ENCODE measurements at regions not wholly inside any gene's neighbourhood (a gene's known extent, or its start where the extent isn't known, plus 50 kb on each side); places are given as distances from the start of the nearest gene placed in this dataset.

DNA sequence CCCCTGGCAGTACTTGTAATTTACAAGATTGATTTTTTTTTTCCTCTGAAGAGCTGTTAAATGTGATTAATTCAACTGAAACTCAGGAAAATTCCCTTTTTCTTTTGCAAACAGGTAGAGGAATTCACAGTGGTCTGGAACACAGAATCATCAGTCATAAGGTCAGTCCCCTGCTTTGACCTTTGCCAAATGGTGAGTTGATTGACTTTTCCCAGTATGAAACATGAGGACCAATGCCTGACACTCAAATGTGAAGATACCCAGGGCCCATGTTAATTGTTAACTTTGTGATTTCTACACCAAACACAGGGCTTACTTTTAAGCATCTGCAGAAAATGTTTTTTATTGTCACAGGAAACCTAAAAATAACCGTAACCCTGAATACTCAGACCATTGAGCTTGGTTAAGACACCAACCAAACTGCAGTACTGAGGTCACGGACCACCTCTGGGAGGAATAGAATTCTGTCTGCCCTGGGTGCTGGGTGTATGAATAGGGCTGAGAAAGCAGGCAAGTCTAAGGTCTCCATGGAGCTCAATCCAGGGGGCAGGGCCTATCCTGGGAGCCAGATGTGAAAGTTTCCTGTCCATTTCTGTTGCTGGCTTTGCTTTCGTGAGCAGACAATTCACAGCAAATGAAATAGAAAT, 192.4 kb downstream of the TMX1 start:
- Histone ChIP-seq H3K4me1 (replicated peaks in 1 of 4; ENCODE audit: control insufficient read depth in 3 of 4, insufficient read depth in 4 of 4, low read length in 3 of 4) (no peaks in the 10 kb centered on the region; a peak in 1 of 7 replicates), H2BK12ac (ENCODE audit: low read depth, low read length) (no peak overlapping the region), H3K9ac (replicated peaks in 1 of 4; ENCODE audit: extremely low read depth in 1 of 4, low read depth in 3 of 4, low read length in 3 of 4) (no peak overlapping the region), H3K18ac (ENCODE audit: extremely low read depth, low read length) (no peak overlapping the region), H2AFZ (ENCODE audit: low read length) (no peak overlapping the region), H3K14ac (ENCODE audit: insufficient read length) (no peak overlapping the region), H3K9me3 (ENCODE audit: insufficient read depth in 2 of 2, low read depth in 1 of 2, low read length in 1 of 2) (no peaks in the 10 kb centered on the region), H3K79me2 (ENCODE audit: control insufficient read depth in 1 of 2, insufficient read depth in 2 of 2, low read length in 2 of 2) (no peaks in the 10 kb centered on the region), H3K4me2 (ENCODE audit: insufficient read depth in 1 of 2, low read depth in 2 of 2, low read length in 2 of 2) (no peak overlapping the region), H2AK5ac (ENCODE audit: low read depth, low read length) (no peak overlapping the region), H3K56ac (replicated peaks; ENCODE audit: insufficient read length, low read depth, low read length) (no peak overlapping the region), H3K27me3 (replicated peaks in 1 of 4; ENCODE audit: control insufficient read depth in 3 of 4, extremely low read depth in 1 of 4, insufficient read depth in 3 of 4, low read length in 3 of 4) (no peaks in the 10 kb centered on the region), H4K5ac (ENCODE audit: insufficient read length, low read depth, low read length) (no peak overlapping the region), H4K91ac (replicated peaks; ENCODE audit: insufficient read length, low read length) (no peak overlapping the region), H3K23me2 (ENCODE audit: low read depth, low read length) (no peaks in the 10 kb centered on the region), H2BK15ac (ENCODE audit: low read length) (no peak overlapping the region), H4K8ac (ENCODE audit: extremely low read depth, insufficient read depth, low read length) (no peak overlapping the region), H3K79me1 (ENCODE audit: low read depth, low read length) (no peaks in the 10 kb centered on the region), H2BK20ac (ENCODE audit: low read length) (no peak overlapping the region), H3K36me3 (ENCODE audit: control insufficient read depth in 2 of 4, insufficient read depth in 4 of 4, low read length in 3 of 4) (no peaks in the 10 kb centered on the region), H2BK5ac (ENCODE audit: low read depth, low read length) (no peak overlapping the region), H4K20me1 (replicated peaks in 1 of 2; ENCODE audit: control insufficient read depth in 1 of 2, insufficient read depth in 2 of 2, low read length in 2 of 2) (no peaks in the 10 kb centered on the region), H3K23ac (ENCODE audit: insufficient read length) (no peak overlapping the region), H3K4me3 (ENCODE audit: extremely low read depth in 1 of 4, insufficient read depth in 2 of 4, low read depth in 3 of 4, low read length in 4 of 4) (no peak overlapping the region), H2BK120ac (replicated peaks; ENCODE audit: low read depth, low read length) (no peak overlapping the region), H3K27ac (ENCODE audit: low read depth, low read length) (no peak overlapping the region), H3K4ac (replicated peaks; ENCODE audit: insufficient read length, low read depth, low read length) (no peak overlapping the region)
- CTCF ChIA-PET (ENCODE audit: partially characterized antibody), result interaction anchor here (0.6 to 2.7 kb wide), 5 partner anchors 15 to 347 kb away, joined by 3 to 6 read pairs (median 3); no protein-coding TSS in a partner anchor
- FAIRE-seq (no peak), DNase-seq (ENCODE audit: low read depth in 1 of 2, low spot score in 2 of 2) (no peak)
- WGBS, 2 experiments (ENCODE audit: extremely low coverage in 1 of 2, insufficient coverage in 1 of 2, insufficient read length in 1 of 2, insufficient replicate concordance in 2 of 2, low coverage in 1 of 2, low lambda C conversion rate in 2 of 2, missing lambda C conversion rate in 1 of 2), result 86% methylated on average over 3 of the region's 3 CpGs; no CpG with 5 or more reads in 1 of the 2 experiments
- TF ChIP-seq JUN (IDR thresholded peaks at IDR 0.05; ENCODE audit: low read depth, low read length) (no peak), SP1 (IDR thresholded peaks at IDR 0.05; ENCODE audit: low read depth, low read length) (no peak), BACH1 (IDR thresholded peaks at IDR 0.05; ENCODE audit: low read length) (no peak), PHF8 (conservative IDR thresholded peaks at IDR 0.05; ENCODE audit: low read depth, low read length) (no peak), USF2 (IDR thresholded peaks at IDR 0.05; ENCODE audit: low read length) (no peak), SAP30 (IDR thresholded peaks at IDR 0.05; ENCODE audit: insufficient read depth, insufficient replicate concordance, low read length) (no peak), YY1 (IDR thresholded peaks at IDR 0.05; ENCODE audit: low read depth, low read length) (no peak), CTBP2 (IDR thresholded peaks at IDR 0.05; ENCODE audit: borderline replicate concordance, insufficient read depth, insufficient read length, low read length) (no peak)
- POLR2A ChIA-PET (ENCODE audit: partially characterized antibody), result interaction anchor here (1.5 kb wide), 1 partner anchor 13 kb away, joined by 3 read pairs; no protein-coding TSS in a partner anchor

Measured in H1 (cell line).